ENCODE measurements at regions not wholly inside any gene's neighbourhood (a gene's known extent, or its start where the extent isn't known, plus 50 kb on each side); places are given as distances from the start of the nearest gene placed in this dataset.

DNA sequence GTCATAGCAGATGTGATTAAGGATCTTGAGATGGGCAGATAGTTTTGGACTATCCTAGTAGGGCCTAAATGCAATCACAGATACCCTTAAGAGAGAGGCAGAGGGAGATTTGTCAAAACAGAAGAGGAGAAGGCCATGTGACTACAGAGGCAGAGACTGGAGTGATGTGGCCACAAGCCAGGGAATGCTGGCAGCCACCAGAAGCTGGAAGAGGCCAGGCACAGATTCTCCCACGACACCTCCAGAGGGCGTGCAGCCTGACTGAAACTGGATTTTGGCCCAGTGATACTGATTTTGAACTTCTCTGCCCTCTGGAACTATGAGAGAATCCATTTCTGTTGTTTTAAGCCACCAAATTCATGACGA lies 52.1 kb upstream of the EPS8L3 start:
- no peak for ATAC-seq
- intact Hi-C loops (cut with micrococcal nuclease) = no loop called here
- no peak for DNase-seq

DNA sequence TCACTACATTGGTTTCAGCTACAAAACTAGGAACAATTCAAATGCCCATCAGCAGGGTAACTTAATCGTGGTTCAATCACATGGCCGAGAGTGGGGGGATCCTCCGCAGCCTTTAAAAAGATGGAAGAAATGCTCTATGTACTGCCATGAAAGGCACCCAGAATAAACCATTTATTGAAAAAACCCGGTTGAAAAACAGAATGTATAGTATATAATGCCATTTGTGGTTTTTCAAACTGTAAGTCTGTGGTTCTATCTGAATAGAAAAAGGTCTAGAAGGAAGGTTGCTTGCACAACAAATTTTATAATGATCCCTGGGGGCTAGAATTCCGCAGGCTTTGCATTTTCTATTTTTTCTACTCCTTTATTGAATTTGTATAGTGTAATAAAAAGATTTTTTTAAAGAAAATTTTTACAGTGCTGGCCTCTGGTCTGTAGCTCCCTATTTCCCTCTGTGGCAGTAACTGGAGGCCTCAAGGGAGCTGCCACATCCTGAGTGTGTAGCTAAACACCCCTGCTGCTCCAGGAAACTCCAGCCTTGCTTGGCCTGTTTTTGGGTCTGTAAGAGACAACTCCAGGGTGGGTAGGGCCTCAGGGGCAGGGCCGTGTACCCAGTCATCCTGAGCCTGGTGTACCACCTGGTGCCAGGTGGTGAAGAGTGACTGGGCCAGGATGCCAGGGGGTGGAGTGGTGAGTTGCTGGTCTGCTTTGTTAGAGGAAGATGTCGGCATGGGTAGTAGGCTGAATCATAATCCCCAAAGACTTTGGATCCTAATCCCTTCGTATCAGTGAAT lies 51.5 kb upstream of the EPS8L3 start:
- DNase-seq = no peak
- intact Hi-C loops (cut with micrococcal nuclease) = no loop called here

DNA sequence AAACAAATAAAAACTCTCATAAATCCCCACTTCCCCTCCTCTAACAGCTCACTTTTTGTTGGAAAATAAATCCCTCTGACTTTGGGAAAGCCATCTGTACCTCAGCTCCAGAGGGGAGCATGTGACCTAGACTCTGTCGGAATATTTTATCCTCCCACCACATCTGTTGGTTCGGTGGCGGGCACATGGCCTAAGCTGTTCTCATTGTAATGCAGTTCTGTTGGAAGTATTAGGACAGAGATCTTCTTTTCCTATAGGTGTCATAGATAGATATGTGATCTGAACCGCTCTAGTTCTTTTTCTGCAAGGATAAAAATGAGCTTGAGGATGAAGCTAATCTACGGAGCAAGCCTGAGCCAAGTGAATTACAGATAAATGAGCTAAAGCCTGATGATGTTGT lies 50.5 kb upstream of the EPS8L3 start:
- DNase-seq (no peak), ATAC-seq (no peak)
- intact Hi-C loops (cut with micrococcal nuclease) = no loop called here

More for the DNA sequence above, 51.5 kb upstream of the EPS8L3 start:
- ATAC-seq = no peak
